ENCODE measurements at regions not wholly inside any gene's neighbourhood (a gene's known extent, or its start where the extent isn't known, plus 50 kb on each side); places are given as distances from the start of the nearest gene placed in this dataset.
A peak's percentile ranks its signal among the peaks of the same experiment; 100 is the strongest.

- H3K27ac ChIP-seq (ENCODE audit: insufficient read depth, low read length, poor library complexity, severe bottlenecking), result no peak overlapping the region
- no peak overlapping the region for H3K4me3 Mint-ChIP-seq
- H3K36me3 ChIP-seq (ENCODE audit: control insufficient read depth, insufficient read depth, low read length), result no peaks in the 10 kb centered on the region
- no peak for ATAC-seq (ENCODE audit: low read depth in 2 of 2)
- H3K27ac Mint-ChIP-seq, result peak overlapping the region in 1 of 3 donors; percentile 12
- DNase-seq, result no peak
- peaks cover 10% of the 10 kb centered on the region for H3K27me3 Mint-ChIP-seq
- H3K4me1 ChIP-seq (ENCODE audit: control insufficient read depth, insufficient read depth, low read length, poor library complexity, severe bottlenecking), result no peaks in the 10 kb centered on the region
- no peaks in the 10 kb centered on the region for H3K9me3 ChIP-seq (ENCODE audit: control insufficient read depth in 2 of 2, low read length in 2 of 2)
- no peak overlapping the region for H3K4me3 ChIP-seq (ENCODE audit: low read depth, low read length)
- H3K27me3 ChIP-seq (ENCODE audit: control insufficient read depth, insufficient read depth, low read length), result no peaks in the 10 kb centered on the region
- no peaks in the 10 kb centered on the region for H3K4me1 Mint-ChIP-seq
- no peaks in the 10 kb centered on the region for H3K36me3 Mint-ChIP-seq
- peaks cover 0 to 3% (median 0%) of the 10 kb centered on the region in 7 donors for H3K9me3 Mint-ChIP-seq
Measured at GRCh38 chr1:29601021-29601420, 364.7 kb downstream of the PTPRU start.

GRCh38 chr1:29599826-29600225, 363.5 kb downstream of the PTPRU start:
- Mint-ChIP-seq H3K27ac (no peak overlapping the region), H3K4me1 (no peaks in the 10 kb centered on the region), H3K27me3 (peaks cover 10% of the 10 kb centered on the region)

GRCh38 chr1:29599071-29599470, 362.7 kb downstream of the PTPRU start:
- DNase-seq, result no peak
- Histone ChIP-seq H3K27ac (ENCODE audit: insufficient read depth, low read length, poor library complexity, severe bottlenecking) (no peak overlapping the region), H3K36me3 (ENCODE audit: control insufficient read depth, insufficient read depth, low read length) (no peaks in the 10 kb centered on the region), H3K4me1 (ENCODE audit: control insufficient read depth, insufficient read depth, low read length, poor library complexity, severe bottlenecking) (no peaks in the 10 kb centered on the region), H3K4me3 (ENCODE audit: low read depth, low read length) (no peak overlapping the region), H3K9me3 (ENCODE audit: control insufficient read depth in 2 of 2, low read length in 2 of 2) (no peaks in the 10 kb centered on the region), H3K27me3 (ENCODE audit: control insufficient read depth, insufficient read depth, low read length) (no peaks in the 10 kb centered on the region)
- Mint-ChIP-seq H3K36me3 (no peaks in the 10 kb centered on the region), H3K27me3 (peaks cover 6% of the 10 kb centered on the region), H3K4me1 (no peaks in the 10 kb centered on the region), H3K4me3 (no peak overlapping the region), H3K27ac (no peak overlapping the region), H3K9me3 (peaks cover 0 to 3% (median 0%) of the 10 kb centered on the region in 7 donors)
- no peak for ATAC-seq (ENCODE audit: low read depth in 2 of 2)

More at GRCh38 chr1:29599826-29600225, 363.5 kb downstream of the PTPRU start:
- H3K27me3 ChIP-seq (ENCODE audit: control insufficient read depth, insufficient read depth, low read length), result no peaks in the 10 kb centered on the region
- H3K4me1 ChIP-seq (ENCODE audit: control insufficient read depth, insufficient read depth, low read length, poor library complexity, severe bottlenecking), result no peaks in the 10 kb centered on the region
- no peaks in the 10 kb centered on the region for H3K36me3 ChIP-seq (ENCODE audit: control insufficient read depth, insufficient read depth, low read length)
- H3K9me3 ChIP-seq (ENCODE audit: control insufficient read depth in 2 of 2, low read length in 2 of 2), result no peaks in the 10 kb centered on the region
- DNase-seq (no peak), ATAC-seq (ENCODE audit: low read depth in 2 of 2) (no peak)
- H3K4me3 ChIP-seq (ENCODE audit: low read depth, low read length), result no peak overlapping the region
- Mint-ChIP-seq H3K36me3 (no peaks in the 10 kb centered on the region), H3K9me3 (peaks cover 0 to 3% (median 0%) of the 10 kb centered on the region in 7 donors), H3K4me3 (no peak overlapping the region)
- no peak overlapping the region for H3K27ac ChIP-seq (ENCODE audit: insufficient read depth, low read length, poor library complexity, severe bottlenecking)

- Mint-ChIP-seq H3K4me3 (no peak overlapping the region), H3K9me3 (peaks cover 0 to 3% (median 0%) of the 10 kb centered on the region in 7 donors), H3K36me3 (no peaks in the 10 kb centered on the region), H3K4me1 (no peaks in the 10 kb centered on the region), H3K27me3 (peaks cover 5% of the 10 kb centered on the region), H3K27ac (no peak overlapping the region)
- no peak overlapping the region for H3K27ac ChIP-seq (ENCODE audit: insufficient read depth, low read length, poor library complexity, severe bottlenecking)
- H3K9me3 ChIP-seq (ENCODE audit: control insufficient read depth in 2 of 2, low read length in 2 of 2), result no peaks in the 10 kb centered on the region
- H3K27me3 ChIP-seq (ENCODE audit: control insufficient read depth, insufficient read depth, low read length), result no peaks in the 10 kb centered on the region
- H3K4me1 ChIP-seq (ENCODE audit: control insufficient read depth, insufficient read depth, low read length, poor library complexity, severe bottlenecking), result no peaks in the 10 kb centered on the region
- no peaks in the 10 kb centered on the region for H3K36me3 ChIP-seq (ENCODE audit: control insufficient read depth, insufficient read depth, low read length)
- DNase-seq (no peak), ATAC-seq (ENCODE audit: low read depth in 2 of 2) (no peak)
- H3K4me3 ChIP-seq (ENCODE audit: low read depth, low read length), result no peak overlapping the region
Measured at GRCh38 chr1:29597861-29598260, 361.5 kb downstream of the PTPRU start.

GRCh38 chr1:29593601-29594382, 357.5 kb downstream of the PTPRU start:
- H3K4me3 ChIP-seq (ENCODE audit: low read depth, low read length), result no peak overlapping the region
- no peaks in the 10 kb centered on the region for H3K9me3 ChIP-seq (ENCODE audit: control insufficient read depth in 2 of 2, low read length in 2 of 2)
- H3K27ac ChIP-seq (ENCODE audit: insufficient read depth, low read length, poor library complexity, severe bottlenecking), result no peak overlapping the region
- H3K9me3 Mint-ChIP-seq, result peaks cover 0 to 6% (median 0%) of the 10 kb centered on the region in 7 donors
- DNase-seq (no peak), ATAC-seq (ENCODE audit: low read depth in 2 of 2) (no peak)
- H3K27ac Mint-ChIP-seq, result no peak overlapping the region
- H3K36me3 Mint-ChIP-seq, result no peaks in the 10 kb centered on the region
- H3K4me1 Mint-ChIP-seq, result no peaks in the 10 kb centered on the region
- H3K27me3 Mint-ChIP-seq, result peaks cover 10% of the 10 kb centered on the region
- H3K4me3 Mint-ChIP-seq, result no peak overlapping the region
- no peaks in the 10 kb centered on the region for H3K27me3 ChIP-seq (ENCODE audit: control insufficient read depth, insufficient read depth, low read length)
- H3K4me1 ChIP-seq (ENCODE audit: control insufficient read depth, insufficient read depth, low read length, poor library complexity, severe bottlenecking), result no peaks in the 10 kb centered on the region
- no peaks in the 10 kb centered on the region for H3K36me3 ChIP-seq (ENCODE audit: control insufficient read depth, insufficient read depth, low read length)

GRCh38 chr1:29592731-29593130, 356.4 kb downstream of the PTPRU start:
- Mint-ChIP-seq H3K9me3 (peaks cover 0 to 6% (median 0%) of the 10 kb centered on the region in 7 donors), H3K27me3 (peaks cover 10% of the 10 kb centered on the region), H3K36me3 (no peaks in the 10 kb centered on the region), H3K4me1 (no peaks in the 10 kb centered on the region), H3K4me3 (no peak overlapping the region), H3K27ac (no peak overlapping the region)
- Histone ChIP-seq H3K4me1 (ENCODE audit: control insufficient read depth, insufficient read depth, low read length, poor library complexity, severe bottlenecking) (no peaks in the 10 kb centered on the region), H3K9me3 (ENCODE audit: control insufficient read depth in 2 of 2, low read length in 2 of 2) (no peaks in the 10 kb centered on the region), H3K27me3 (ENCODE audit: control insufficient read depth, insufficient read depth, low read length) (no peaks in the 10 kb centered on the region), H3K36me3 (ENCODE audit: control insufficient read depth, insufficient read depth, low read length) (no peaks in the 10 kb centered on the region), H3K27ac (ENCODE audit: insufficient read depth, low read length, poor library complexity, severe bottlenecking) (no peak overlapping the region), H3K4me3 (ENCODE audit: low read depth, low read length) (no peak overlapping the region)
- no peak for ATAC-seq (ENCODE audit: low read depth in 2 of 2)
- no peak for DNase-seq

GRCh38 chr1:29592261-29592615, 355.9 kb downstream of the PTPRU start:
- no peak overlapping the region for H3K27ac Mint-ChIP-seq

More at GRCh38 chr1:29592261-29592615, 355.9 kb downstream of the PTPRU start:
- H3K4me3 Mint-ChIP-seq, result no peak overlapping the region
- no peaks in the 10 kb centered on the region for H3K4me1 Mint-ChIP-seq
- ATAC-seq (ENCODE audit: low read depth in 2 of 2) (no peak), DNase-seq (no peak)
- Histone ChIP-seq H3K9me3 (ENCODE audit: control insufficient read depth in 2 of 2, low read length in 2 of 2) (no peaks in the 10 kb centered on the region), H3K27ac (ENCODE audit: insufficient read depth, low read length, poor library complexity, severe bottlenecking) (no peak overlapping the region), H3K4me3 (ENCODE audit: low read depth, low read length) (no peak overlapping the region), H3K27me3 (ENCODE audit: control insufficient read depth, insufficient read depth, low read length) (no peaks in the 10 kb centered on the region), H3K4me1 (ENCODE audit: control insufficient read depth, insufficient read depth, low read length, poor library complexity, severe bottlenecking) (no peaks in the 10 kb centered on the region), H3K36me3 (ENCODE audit: control insufficient read depth, insufficient read depth, low read length) (no peaks in the 10 kb centered on the region)
- peaks cover 0 to 6% (median 0%) of the 10 kb centered on the region in 7 donors for H3K9me3 Mint-ChIP-seq
- no peaks in the 10 kb centered on the region for H3K36me3 Mint-ChIP-seq
- peaks cover 5% of the 10 kb centered on the region for H3K27me3 Mint-ChIP-seq
